Kidney capillary endothelial cell (primary cell): ENCODE measurements at regions not wholly inside any gene's neighbourhood (a gene's known extent, or its start where the extent isn't known, plus 50 kb on each side); places are given as distances from the start of the nearest gene placed in this dataset.
A peak's percentile ranks its signal among the peaks of the same experiment; 100 is the strongest.

Experiments used
- DNase-seq: peaks from one replicate; pipeline ENCODE4 v3.0.0-alpha.2; 2018; ENCODE audit warnings: low spot score

GRCh38 chr3:16055606-16056211 is 118.8 kb upstream of the GALNT15 start:
- no peak for DNase-seq

GRCh38 chr3:16056217-16056616 is 118.3 kb upstream of the GALNT15 start:
- no peak for DNase-seq

GRCh38 chr3:16058521-16058920 is 116.0 kb upstream of the GALNT15 start:
- no peak for DNase-seq

GRCh38 chr3:16059081-16059537 is 115.4 kb upstream of the GALNT15 start:
- DNase-seq = no peak

- no peak for DNase-seq
Measured at GRCh38 chr3:16059711-16060357, 114.6 kb upstream of the GALNT15 start.

GRCh38 chr3:16060358-16060852 is 114.1 kb upstream of the GALNT15 start:
- DNase-seq = peak; percentile 99

GRCh38 chr3:16060945-16061344 is 113.5 kb upstream of the GALNT15 start:
- no peak for DNase-seq

GRCh38 chr3:16061491-16061890 is 113.0 kb upstream of the GALNT15 start:
- no peak for DNase-seq

GRCh38 chr3:16063603-16064002 is 110.9 kb upstream of the GALNT15 start:
- DNase-seq = no peak

GRCh38 chr3:16064642-16065414 is 109.7 kb upstream of the GALNT15 start:
- no peak for DNase-seq

GRCh38 chr3:16066545-16066944 is 107.9 kb upstream of the GALNT15 start:
- no peak for DNase-seq

- no peak for DNase-seq
Measured at GRCh38 chr3:16066975-16067374, 107.5 kb upstream of the GALNT15 start.

GRCh38 chr3:16067837-16068471 is 106.5 kb upstream of the GALNT15 start:
- no peak for DNase-seq

GRCh38 chr3:16069149-16069922 is 105.1 kb upstream of the GALNT15 start:
- peak; percentile 92 for DNase-seq

GRCh38 chr3:16070707-16071106 is 103.8 kb upstream of the GALNT15 start:
- no peak for DNase-seq

- DNase-seq = no peak
Measured at GRCh38 chr3:16071206-16071605, 103.3 kb upstream of the GALNT15 start.

GRCh38 chr3:16072420-16073110 is 101.9 kb upstream of the GALNT15 start:
- no peak for DNase-seq

GRCh38 chr3:16073203-16073602 is 101.3 kb upstream of the GALNT15 start:
- no peak for DNase-seq

- peak; percentile 79 for DNase-seq
Measured at GRCh38 chr3:16073990-16074671, 100.3 kb upstream of the GALNT15 start.

- DNase-seq = no peak
Measured at GRCh38 chr3:16075647-16076046, 98.8 kb upstream of the GALNT15 start.
